ENCODE measurements at regions not wholly inside any gene's neighbourhood (a gene's known extent, or its start where the extent isn't known, plus 50 kb on each side); places are given as distances from the start of the nearest gene placed in this dataset.

- no peak for TF ChIP-seq CTCF (IDR thresholded peaks at IDR 0.05)
- no peak for TF ChIP-seq POLR2A (IDR thresholded peaks at IDR 0.05)
- TF ChIP-seq POLR2AphosphoS5 (IDR thresholded peaks at IDR 0.05): no peak
Observed at GRCh38 chr3:30554317-30554690, 52.1 kb upstream of the TGFBR2 start.
